ENCODE measurements at regions not wholly inside any gene's neighbourhood (a gene's known extent, or its start where the extent isn't known, plus 50 kb on each side); places are given as distances from the start of the nearest gene placed in this dataset.

DNA sequence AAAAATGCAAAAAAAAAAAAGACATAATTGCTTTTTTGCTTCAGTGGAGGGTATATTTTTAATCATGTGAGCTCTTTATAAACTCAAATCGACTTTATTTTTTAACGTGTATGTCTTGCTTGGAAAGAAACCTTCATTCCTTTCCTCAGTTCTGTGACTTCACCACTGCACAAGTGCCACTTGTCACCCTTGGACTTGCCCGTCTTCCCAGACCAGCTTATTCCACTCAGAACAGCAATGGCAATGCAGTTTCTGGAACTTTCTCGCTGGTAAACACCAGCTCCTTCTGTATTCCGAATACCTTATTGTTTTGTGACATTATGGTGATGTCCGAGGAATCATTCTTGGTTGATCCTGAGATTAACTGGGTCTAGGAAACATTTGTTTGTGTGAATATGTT lies 440.5 kb upstream of the ADAMTS16 start:
- Mint-ChIP-seq H3K27ac (no peak overlapping the region), H3K36me3 (ENCODE audit: low read depth) (no peaks in the 10 kb centered on the region), H3K4me1 (ENCODE audit: low read depth) (no peaks in the 10 kb centered on the region), H3K4me3 (no peak overlapping the region), H3K9me3 (peaks cover 5% of the 10 kb centered on the region), H3K27me3 (no peaks in the 10 kb centered on the region)
- ChIA-PET CTCF (no interaction called here), POLR2A (no interaction called here)
- intact Hi-C loops (cut with micrococcal nuclease): no loop called here
- DNase-seq: no peak
- no peak for ATAC-seq
- TF ChIP-seq, protein P1, sequence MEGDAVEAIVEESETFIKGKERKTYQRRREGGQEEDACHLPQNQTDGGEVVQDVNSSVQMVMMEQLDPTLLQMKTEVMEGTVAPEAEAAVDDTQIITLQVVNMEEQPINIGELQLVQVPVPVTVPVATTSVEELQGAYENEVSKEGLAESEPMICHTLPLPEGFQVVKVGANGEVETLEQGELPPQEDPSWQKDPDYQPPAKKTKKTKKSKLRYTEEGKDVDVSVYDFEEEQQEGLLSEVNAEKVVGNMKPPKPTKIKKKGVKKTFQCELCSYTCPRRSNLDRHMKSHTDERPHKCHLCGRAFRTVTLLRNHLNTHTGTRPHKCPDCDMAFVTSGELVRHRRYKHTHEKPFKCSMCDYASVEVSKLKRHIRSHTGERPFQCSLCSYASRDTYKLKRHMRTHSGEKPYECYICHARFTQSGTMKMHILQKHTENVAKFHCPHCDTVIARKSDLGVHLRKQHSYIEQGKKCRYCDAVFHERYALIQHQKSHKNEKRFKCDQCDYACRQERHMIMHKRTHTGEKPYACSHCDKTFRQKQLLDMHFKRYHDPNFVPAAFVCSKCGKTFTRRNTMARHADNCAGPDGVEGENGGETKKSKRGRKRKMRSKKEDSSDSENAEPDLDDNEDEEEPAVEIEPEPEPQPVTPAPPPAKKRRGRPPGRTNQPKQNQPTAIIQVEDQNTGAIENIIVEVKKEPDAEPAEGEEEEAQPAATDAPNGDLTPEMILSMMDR (IDR thresholded peaks at IDR 0.05): no peak

GRCh38 chr5:4700069-4700468 lies 440.1 kb upstream of the ADAMTS16 start:
- H3K27me3 Mint-ChIP-seq: no peaks in the 10 kb centered on the region
- no peaks in the 10 kb centered on the region for H3K4me1 Mint-ChIP-seq (ENCODE audit: low read depth)
- intact Hi-C loops (cut with micrococcal nuclease): no loop called here
- ChIA-PET CTCF (no interaction called here), POLR2A (no interaction called here)
- no peak for ATAC-seq
- no peaks in the 10 kb centered on the region for H3K36me3 Mint-ChIP-seq (ENCODE audit: low read depth)
- no peak overlapping the region for H3K27ac Mint-ChIP-seq
- peak; percentile 42 for DNase-seq
- peaks cover 2% of the 10 kb centered on the region for H3K9me3 Mint-ChIP-seq
- no peak overlapping the region for H3K4me3 Mint-ChIP-seq
- TF ChIP-seq, protein P1 (IDR thresholded peaks at IDR 0.05): peak; percentile 17

DNA sequence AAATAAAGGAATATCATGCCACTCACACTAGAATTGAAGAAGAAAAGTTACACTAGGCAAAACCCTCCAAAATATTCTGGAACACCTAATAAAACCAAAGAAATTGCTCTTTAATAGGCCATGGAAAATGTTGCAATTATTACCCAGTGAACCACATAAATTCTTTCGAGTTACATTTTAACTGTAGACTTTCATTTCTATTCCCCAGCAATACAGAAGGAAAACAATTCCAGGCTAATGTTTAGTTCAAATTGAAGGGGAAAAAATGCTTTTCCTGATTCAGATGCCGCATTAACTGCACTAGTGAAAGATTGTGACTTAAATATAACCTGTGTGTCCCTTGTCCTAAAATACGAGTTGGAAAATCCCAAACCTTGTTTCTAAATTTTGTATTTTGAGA lies 439.3 kb upstream of the ADAMTS16 start:
- CTCF ChIA-PET: no interaction called here
- DNase-seq: no peak
- Mint-ChIP-seq H3K36me3 (ENCODE audit: low read depth) (no peaks in the 10 kb centered on the region), H3K27ac (no peak overlapping the region), H3K4me3 (no peak overlapping the region), H3K27me3 (no peaks in the 10 kb centered on the region), H3K9me3 (no peaks in the 10 kb centered on the region), H3K4me1 (ENCODE audit: low read depth) (no peaks in the 10 kb centered on the region)
- ATAC-seq: no peak
- intact Hi-C loops (cut with micrococcal nuclease): no loop called here
- POLR2A ChIA-PET: no interaction called here
- TF ChIP-seq, protein P1 (IDR thresholded peaks at IDR 0.05): no peak

- DNase-seq (no peak), ATAC-seq (no peak)
- no peaks in the 10 kb centered on the region for H3K4me1 Mint-ChIP-seq (ENCODE audit: low read depth)
- intact Hi-C loops (cut with micrococcal nuclease): no loop called here
- TF ChIP-seq, protein P1 (IDR thresholded peaks at IDR 0.05): no peak
- no peak overlapping the region for H3K4me3 Mint-ChIP-seq
- POLR2A ChIA-PET: no interaction called here
- H3K9me3 Mint-ChIP-seq: peaks cover 2% of the 10 kb centered on the region
- no peaks in the 10 kb centered on the region for H3K36me3 Mint-ChIP-seq (ENCODE audit: low read depth)
- CTCF ChIA-PET: no interaction called here
- H3K27me3 Mint-ChIP-seq: no peaks in the 10 kb centered on the region
- H3K27ac Mint-ChIP-seq: no peak overlapping the region
Measured at GRCh38 chr5:4703931-4704458, 436.1 kb upstream of the ADAMTS16 start.

GRCh38 chr5:4704951-4705350 lies 435.2 kb upstream of the ADAMTS16 start:
- DNase-seq (no peak), ATAC-seq (no peak)
- CTCF ChIA-PET: no interaction called here
- H3K9me3 Mint-ChIP-seq: peaks cover 2% of the 10 kb centered on the region
- no peaks in the 10 kb centered on the region for H3K4me1 Mint-ChIP-seq (ENCODE audit: low read depth)
- H3K36me3 Mint-ChIP-seq (ENCODE audit: low read depth): no peaks in the 10 kb centered on the region
- H3K27ac Mint-ChIP-seq: no peak overlapping the region
- no peaks in the 10 kb centered on the region for H3K27me3 Mint-ChIP-seq
- POLR2A ChIA-PET: no interaction called here
- TF ChIP-seq, protein P1 (IDR thresholded peaks at IDR 0.05): no peak
- intact Hi-C loops (cut with micrococcal nuclease): no loop called here
- no peak overlapping the region for H3K4me3 Mint-ChIP-seq
